Panc1 (cell line): ENCODE measurements at regions not wholly inside any gene's neighbourhood (a gene's known extent, or its start where the extent isn't known, plus 50 kb on each side); places are given as distances from the start of the nearest gene placed in this dataset.

ENCODE experiments used
- ATAC-seq: fragments of 200-7000 bp; cut with Tn5 transposase; 2 replicates; pipeline ENCODE4 v1.9.1; 2020; ENCODE audit warnings: mild to moderate bottlenecking, moderate library complexity
- BruUV-seq: library from RNA; stranded (reverse); fragments of 400-500 nt; replicated peaks from 2 replicates; lab custom pipeline; 2021; lab: Mats Ljungman, UMichigan
- CTCF ChIA-PET: fragments of 300-600 bp; sonication (Branson Sonifier 250); formaldehyde crosslinking; loops from one replicate; lab custom pipeline; 2022; ENCODE audit warnings: antibody characterized with exemption; lab: Charles Lee
- POLR2A ChIA-PET: fragments of 300-600 bp; sonication (Branson Sonifier 250); formaldehyde crosslinking; loops from one replicate; lab custom pipeline; 2022; ENCODE audit warnings: antibody characterized with exemption; lab: Charles Lee
- DNase-seq: peaks from one replicate; pipeline ENCODE4 v3.0.0-alpha.2; 2010; ENCODE audit warnings: low read depth, low spot score
- H3K27ac ChIP-seq: 2 replicates; pipeline ENCODE4 v1.5.1; 2011; ENCODE audit warnings: mild to moderate bottlenecking, low read length, inconsistent platforms
- H3K27me3 ChIP-seq: fragments of 200-500 bp; sonication (Bioruptor generic); 2 replicates; pipeline ENCODE4 v1.6.0; 2014; ENCODE audit warnings: low read length, inconsistent platforms; ENCODE audit not compliant: control insufficient read depth, insufficient read depth
- H3K36me3 ChIP-seq: fragments of 200-500 bp; sonication (Bioruptor generic); 2 replicates; pipeline ENCODE4 v1.5.1; 2014; ENCODE audit warnings: inconsistent platforms, mild to moderate bottlenecking, low read length, moderate library complexity; ENCODE audit not compliant: control insufficient read depth, insufficient read depth
- H3K4me1 ChIP-seq: 2 replicates; pipeline ENCODE4 v1.5.1; 2011; ENCODE audit warnings: inconsistent platforms, mild to moderate bottlenecking, low read length, moderate library complexity; ENCODE audit not compliant: control insufficient read depth, insufficient read depth
- H3K4me3 ChIP-seq, 2 experiments: 2 replicates each; pipeline ENCODE4 v1.5.1; 2011 to 2012; ENCODE audit warnings: low read depth in 2 of 2, low read length in 2 of 2, mild to moderate bottlenecking in 2 of 2, inconsistent platforms in 1 of 2, moderate library complexity in 1 of 2
- H3K9me3 ChIP-seq: fragments of 200-500 bp; sonication (Bioruptor generic); 2 replicates; pipeline ENCODE4 v1.5.1; 2014; ENCODE audit warnings: low read depth, mild to moderate bottlenecking, inconsistent platforms, low read length, moderate library complexity; ENCODE audit not compliant: control insufficient read depth, insufficient read depth
- CTCF ChIP-seq: fragments of 450-650 bp; IDR thresholded peaks from 2 replicates; pipeline ENCODE4 v1.5.1; 2017; ENCODE audit warnings: mild to moderate bottlenecking
- POLR2AphosphoS5 ChIP-seq: IDR thresholded peaks from 2 replicates; pipeline ENCODE4 v1.6.1; 2012; ENCODE audit warnings: mild to moderate bottlenecking, low read depth, low read length, moderate library complexity
- SIN3A ChIP-seq: IDR thresholded peaks from 2 replicates; pipeline ENCODE4 v1.6.1; 2012; ENCODE audit warnings: low read depth, mild to moderate bottlenecking, low read length, moderate library complexity, borderline replicate concordance; ENCODE audit not compliant: insufficient read depth
- TCF7L2 ChIP-seq: IDR thresholded peaks from 2 replicates; pipeline ENCODE4 v1.6.1; 2011; ENCODE audit warnings: mild to moderate bottlenecking, low read depth, low read length, inconsistent platforms
- in situ Hi-C: cut with HindIII; loops from 2 replicates; pipeline ENCODE4 v1.10.0; 2016; ENCODE audit warnings: low sequenced_read_pairs, low pct_unique_long_range_greater_than_20kb
- intact Hi-C: fragments of 100-400 bp; cut with micrococcal nuclease; formaldehyde crosslinking; loops from one replicate; pipeline ENCODE4 v1.10.0; 2022; ENCODE audit not compliant: unreplicated experiment
- TF ChIP-seq, protein P1 (sequence below), 2 experiments: IDR thresholded peaks; 2 replicates each; pipeline ENCODE4 v1.6.1; 2011 to 2012; ENCODE audit warnings: low read depth in 2 of 2, control low read depth in 1 of 2, low read length in 1 of 2, mild to moderate bottlenecking in 1 of 2, moderate library complexity in 1 of 2; ENCODE audit not compliant: insufficient read depth in 1 of 2

- peak; percentile 52 for ATAC-seq
- H3K27ac ChIP-seq = peak overlapping the region; percentile 87
- no TSS peak for BruUV-seq
- TF ChIP-seq CTCF = no peak
- no peak for TF ChIP-seq TCF7L2
- TF ChIP-seq, protein P1, sequence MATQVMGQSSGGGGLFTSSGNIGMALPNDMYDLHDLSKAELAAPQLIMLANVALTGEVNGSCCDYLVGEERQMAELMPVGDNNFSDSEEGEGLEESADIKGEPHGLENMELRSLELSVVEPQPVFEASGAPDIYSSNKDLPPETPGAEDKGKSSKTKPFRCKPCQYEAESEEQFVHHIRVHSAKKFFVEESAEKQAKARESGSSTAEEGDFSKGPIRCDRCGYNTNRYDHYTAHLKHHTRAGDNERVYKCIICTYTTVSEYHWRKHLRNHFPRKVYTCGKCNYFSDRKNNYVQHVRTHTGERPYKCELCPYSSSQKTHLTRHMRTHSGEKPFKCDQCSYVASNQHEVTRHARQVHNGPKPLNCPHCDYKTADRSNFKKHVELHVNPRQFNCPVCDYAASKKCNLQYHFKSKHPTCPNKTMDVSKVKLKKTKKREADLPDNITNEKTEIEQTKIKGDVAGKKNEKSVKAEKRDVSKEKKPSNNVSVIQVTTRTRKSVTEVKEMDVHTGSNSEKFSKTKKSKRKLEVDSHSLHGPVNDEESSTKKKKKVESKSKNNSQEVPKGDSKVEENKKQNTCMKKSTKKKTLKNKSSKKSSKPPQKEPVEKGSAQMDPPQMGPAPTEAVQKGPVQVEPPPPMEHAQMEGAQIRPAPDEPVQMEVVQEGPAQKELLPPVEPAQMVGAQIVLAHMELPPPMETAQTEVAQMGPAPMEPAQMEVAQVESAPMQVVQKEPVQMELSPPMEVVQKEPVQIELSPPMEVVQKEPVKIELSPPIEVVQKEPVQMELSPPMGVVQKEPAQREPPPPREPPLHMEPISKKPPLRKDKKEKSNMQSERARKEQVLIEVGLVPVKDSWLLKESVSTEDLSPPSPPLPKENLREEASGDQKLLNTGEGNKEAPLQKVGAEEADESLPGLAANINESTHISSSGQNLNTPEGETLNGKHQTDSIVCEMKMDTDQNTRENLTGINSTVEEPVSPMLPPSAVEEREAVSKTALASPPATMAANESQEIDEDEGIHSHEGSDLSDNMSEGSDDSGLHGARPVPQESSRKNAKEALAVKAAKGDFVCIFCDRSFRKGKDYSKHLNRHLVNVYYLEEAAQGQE (IDR thresholded peaks at IDR 0.05; ENCODE audit: insufficient read depth in 1 of 2, low read depth in 2 of 2, low read length in 1 of 2) = no peak
- no peak for TF ChIP-seq SIN3A
- TF ChIP-seq POLR2AphosphoS5 = no peak
- in situ Hi-C loops (no loop called here), intact Hi-C loops (no loop called here)
- CTCF ChIA-PET = no interaction called here
- H3K36me3 ChIP-seq = no peaks in the 10 kb centered on the region
- H3K9me3 ChIP-seq = peaks cover 3% of the 10 kb centered on the region; the same call in 1 of the 2 replicates
- no peaks in the 10 kb centered on the region for H3K27me3 ChIP-seq
- no peak for DNase-seq
- H3K4me3 ChIP-seq = peak overlapping the region; percentile 4 to 21
- POLR2A ChIA-PET = no interaction called here
- peaks cover 11% of the 10 kb centered on the region for H3K4me1 ChIP-seq
Measured at GRCh38 chr6:132085731-132086130, 134.6 kb upstream of the CCN2 start.

DNA sequence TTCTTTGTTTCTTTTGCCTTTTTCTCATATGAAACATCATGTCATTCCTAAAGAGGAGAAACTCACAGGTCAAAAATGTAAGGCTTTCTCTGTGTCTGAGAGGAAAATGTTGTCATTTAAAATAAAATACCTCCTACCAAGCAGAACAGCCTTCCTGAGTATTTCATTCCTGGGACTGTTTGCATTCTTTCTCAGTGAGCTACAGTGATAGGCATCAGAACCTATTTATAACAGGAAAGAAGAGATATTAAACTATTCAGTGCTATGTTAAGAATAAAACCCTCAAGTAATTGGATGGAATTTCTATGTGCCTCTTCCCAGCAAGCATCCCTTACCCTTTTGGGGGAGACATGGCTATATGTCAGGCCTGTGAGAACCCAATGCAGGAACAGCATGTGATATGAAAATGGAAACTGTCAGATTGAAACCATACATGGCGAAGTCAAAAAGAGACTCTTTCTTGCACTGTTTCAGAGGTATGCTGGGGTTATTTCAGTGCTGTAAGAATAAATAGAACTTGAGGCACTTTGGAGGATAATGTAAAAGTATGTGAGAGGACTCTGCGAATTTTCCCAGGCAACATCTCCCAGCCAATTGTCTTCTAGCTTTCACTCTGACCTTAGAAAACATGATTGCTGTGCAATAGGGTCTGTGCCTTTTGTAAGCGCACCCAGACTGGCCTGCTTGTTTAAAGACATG lies 133.8 kb upstream of the CCN2 start:
- BruUV-seq = no TSS peak
- H3K4me3 ChIP-seq = peak overlapping the region; percentile 4 to 21
- H3K36me3 ChIP-seq = no peaks in the 10 kb centered on the region
- peaks cover 11% of the 10 kb centered on the region for H3K4me1 ChIP-seq
- TF ChIP-seq TCF7L2 = no peak
- TF ChIP-seq CTCF = no peak
- no peak for TF ChIP-seq POLR2AphosphoS5
- TF ChIP-seq, protein P1 (IDR thresholded peaks at IDR 0.05; ENCODE audit: insufficient read depth in 1 of 2, low read depth in 2 of 2, low read length in 1 of 2) = no peak
- no peak for TF ChIP-seq SIN3A
- DNase-seq (peak; percentile 50), ATAC-seq (peak; percentile 86)
- CTCF ChIA-PET = no interaction called here
- peak overlapping the region; percentile 87 for H3K27ac ChIP-seq
- H3K27me3 ChIP-seq = no peaks in the 10 kb centered on the region
- H3K9me3 ChIP-seq = peaks cover 3% of the 10 kb centered on the region; the same call in 1 of the 2 replicates
- POLR2A ChIA-PET = interaction anchor here (0.7 to 0.8 kb wide), 2 partner anchors 9 to 24 kb away, joined by 4 to 14 read pairs; no protein-coding TSS in a partner anchor
- intact Hi-C loops (no loop called here), in situ Hi-C loops (no loop called here)
